Tibial nerve (tissue), 4 donors: ENCODE measurements at regions not wholly inside any gene's neighbourhood (a gene's known extent, or its start where the extent isn't known, plus 50 kb on each side); places are given as distances from the start of the nearest gene placed in this dataset.

ENCODE experiments used
- EP300 ChIP-seq, 2 donors: sonication (generic); formaldehyde crosslinking; IDR thresholded peaks; one replicate each; pipeline ENCODE4 v1.6.1; 2017; ENCODE audit warnings: antibody characterized with exemption in 2 of 2, mild to moderate bottlenecking in 1 of 2
- POLR2A ChIP-seq, 2 donors: fragments of 450-650 bp; IDR thresholded peaks; one replicate each; pipeline ENCODE4 v1.6.1; 2017; ENCODE audit warnings: antibody characterized with exemption in 2 of 2, mild to moderate bottlenecking in 2 of 2, moderate library complexity in 2 of 2
- TF ChIP-seq, protein P1 (sequence below), 5 experiments: fragments of 200-600 bp in 3 of 5; fragments of 450-650 bp in 2 of 5; sonication (generic) in 3 of 5; IDR thresholded peaks; one replicate each; pipeline ENCODE4 v1.5.1; 2016 to 2019; ENCODE audit warnings: antibody characterized with exemption in 5 of 5, mild to moderate bottlenecking in 3 of 5, moderate library complexity in 2 of 5

DNA sequence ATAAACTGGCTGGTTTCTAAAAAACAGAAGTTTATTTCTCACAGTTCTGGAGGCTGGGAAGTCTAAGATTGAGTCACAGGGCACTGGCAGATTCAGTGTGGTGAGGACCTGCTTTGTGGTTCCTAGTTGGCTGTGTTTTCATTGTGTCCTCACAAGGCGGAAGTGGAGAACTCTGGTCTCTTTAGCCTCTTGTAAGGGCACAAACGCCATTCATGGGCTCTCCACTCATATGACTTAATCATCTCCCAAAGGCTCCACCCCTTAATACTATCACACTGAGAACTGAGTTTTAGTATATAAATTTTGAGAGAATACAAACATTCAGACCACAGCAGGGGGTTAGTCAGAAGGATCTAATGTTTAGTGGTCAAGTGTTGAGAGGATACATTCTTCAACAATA lies 208.2 kb downstream of the SEC61B start:
- TF ChIP-seq POLR2A (IDR thresholded peaks at IDR 0.05) (no peak), EP300 (IDR thresholded peaks at IDR 0.05) (no peak)
- TF ChIP-seq, protein P1, sequence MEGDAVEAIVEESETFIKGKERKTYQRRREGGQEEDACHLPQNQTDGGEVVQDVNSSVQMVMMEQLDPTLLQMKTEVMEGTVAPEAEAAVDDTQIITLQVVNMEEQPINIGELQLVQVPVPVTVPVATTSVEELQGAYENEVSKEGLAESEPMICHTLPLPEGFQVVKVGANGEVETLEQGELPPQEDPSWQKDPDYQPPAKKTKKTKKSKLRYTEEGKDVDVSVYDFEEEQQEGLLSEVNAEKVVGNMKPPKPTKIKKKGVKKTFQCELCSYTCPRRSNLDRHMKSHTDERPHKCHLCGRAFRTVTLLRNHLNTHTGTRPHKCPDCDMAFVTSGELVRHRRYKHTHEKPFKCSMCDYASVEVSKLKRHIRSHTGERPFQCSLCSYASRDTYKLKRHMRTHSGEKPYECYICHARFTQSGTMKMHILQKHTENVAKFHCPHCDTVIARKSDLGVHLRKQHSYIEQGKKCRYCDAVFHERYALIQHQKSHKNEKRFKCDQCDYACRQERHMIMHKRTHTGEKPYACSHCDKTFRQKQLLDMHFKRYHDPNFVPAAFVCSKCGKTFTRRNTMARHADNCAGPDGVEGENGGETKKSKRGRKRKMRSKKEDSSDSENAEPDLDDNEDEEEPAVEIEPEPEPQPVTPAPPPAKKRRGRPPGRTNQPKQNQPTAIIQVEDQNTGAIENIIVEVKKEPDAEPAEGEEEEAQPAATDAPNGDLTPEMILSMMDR (IDR thresholded peaks at IDR 0.05) = no peak
